GM23338 (cell line): ENCODE measurements at regions not wholly inside any gene's neighbourhood (a gene's known extent, or its start where the extent isn't known, plus 50 kb on each side); places are given as distances from the start of the nearest gene placed in this dataset.

Source experiments
- ATAC-seq: fragments of 200-7000 bp; cut with Tn5 transposase; 3 replicates; pipeline ENCODE4 v1.9.1; 2020
- DNase-seq: peaks from one replicate; pipeline ENCODE4 v3.0.0-alpha.2; 2015; ENCODE audit warnings: low spot score
- H2AFZ ChIP-seq: fragments of 200-600 bp; sonication (generic); 2 replicates; pipeline ENCODE4 v1.8.0; 2016; ENCODE audit warnings: antibody characterized with exemption, mild to moderate bottlenecking, moderate library complexity
- H3F3A ChIP-seq: fragments of 200-600 bp; sonication (generic); replicated peaks from 2 replicates; pipeline ENCODE4 v1.8.0; 2017; ENCODE audit warnings: antibody characterized with exemption, mixed run types, low read depth
- H3K27ac ChIP-seq: fragments of 200-600 bp; sonication (generic); 2 replicates; pipeline ENCODE4 v1.6.1; 2016; ENCODE audit warnings: low read depth
- H3K27me3 ChIP-seq: fragments of 200-600 bp; sonication (generic); 2 replicates; pipeline ENCODE4 v1.8.0; 2016; ENCODE audit warnings: mild to moderate bottlenecking, mixed run types, moderate library complexity; ENCODE audit not compliant: insufficient read depth
- H3K36me3 ChIP-seq: fragments of 200-600 bp; sonication (generic); 2 replicates; pipeline ENCODE4 v1.8.0; 2016; ENCODE audit warnings: mild to moderate bottlenecking; ENCODE audit not compliant: insufficient read depth
- H3K4me1 ChIP-seq: fragments of 200-600 bp; sonication (generic); 2 replicates; pipeline ENCODE4 v1.8.0; 2016; ENCODE audit warnings: mild to moderate bottlenecking, moderate library complexity; ENCODE audit not compliant: insufficient read depth
- H3K4me2 ChIP-seq: fragments of 200-600 bp; sonication (generic); 2 replicates; pipeline ENCODE4 v1.7.1; 2017; ENCODE audit warnings: mixed run types
- H3K4me3 ChIP-seq: fragments of 200-600 bp; sonication (generic); 2 replicates; pipeline ENCODE4 v1.6.1; 2016; ENCODE audit warnings: mixed run types
- H3K79me2 ChIP-seq: fragments of 200-600 bp; sonication (generic); replicated peaks from 2 replicates; pipeline ENCODE4 v1.8.0; 2017; ENCODE audit warnings: mild to moderate bottlenecking; ENCODE audit not compliant: insufficient read depth
- H3K9me2 ChIP-seq: fragments of 200-600 bp; sonication (generic); 2 replicates; pipeline ENCODE4 v1.8.0; 2017; ENCODE audit not compliant: insufficient read depth
- H4K20me1 ChIP-seq: fragments of 200-600 bp; sonication (generic); replicated peaks from 2 replicates; pipeline ENCODE4 v1.8.0; 2017; ENCODE audit warnings: mild to moderate bottlenecking; ENCODE audit not compliant: insufficient read depth
- H3K27ac Mint-ChIP-seq: 2 replicates; pipeline ENCODE4 v1.8.0; 2020; ENCODE audit warnings: inconsistent platforms, mild to moderate bottlenecking, moderate library complexity, mixed read lengths
- H3K27me3 Mint-ChIP-seq: 3 replicates; pipeline ENCODE4 v1.8.0; 2022; ENCODE audit warnings: low read depth, mild to moderate bottlenecking, moderate library complexity, mixed read lengths, inconsistent platforms; ENCODE audit not compliant: insufficient read depth, poor library complexity
- H3K36me3 Mint-ChIP-seq: 3 replicates; pipeline ENCODE4 v1.8.0; 2021; ENCODE audit warnings: low read depth, mild to moderate bottlenecking, inconsistent platforms, moderate library complexity, mixed read lengths
- H3K4me1 Mint-ChIP-seq: 3 replicates; pipeline ENCODE4 v1.8.0; 2020; ENCODE audit warnings: mild to moderate bottlenecking, inconsistent platforms, mixed read lengths
- H3K4me3 Mint-ChIP-seq: 3 replicates; pipeline ENCODE4 v1.8.0; 2021; ENCODE audit warnings: moderate library complexity, mild to moderate bottlenecking, inconsistent platforms, mixed read lengths
- H3K9me3 Mint-ChIP-seq: 3 replicates; pipeline ENCODE4 v1.8.0; 2020; ENCODE audit warnings: moderate library complexity, mild to moderate bottlenecking, inconsistent platforms, mixed read lengths
- CREB1 ChIP-seq: fragments of 250-450 bp; sonication (Bioruptor Pico); IDR thresholded peaks from 2 replicates; pipeline ENCODE4 v1.5.0; 2020; ENCODE audit warnings: low read depth, mild to moderate bottlenecking, moderate library complexity
- CTCF ChIP-seq, 2 experiments: fragments of 200-600 bp in 1 of 2; sonication (generic) in 1 of 2; conservative IDR thresholded peaks; 2 replicates each; pipeline versions ENCODE4 v1.5.1 to v1.6.1; 2016 to 2017; ENCODE audit warnings: antibody characterized with exemption in 2 of 2, low read depth in 2 of 2, mild to moderate bottlenecking in 2 of 2, moderate library complexity in 1 of 2
- EZH2 ChIP-seq: fragments of 200-600 bp; sonication (generic); IDR thresholded peaks from one replicate; pipeline ENCODE4 v1.8.0; 2017; ENCODE audit warnings: antibody characterized with exemption, mild to moderate bottlenecking, low read depth; ENCODE audit not compliant: unreplicated experiment
- EZH2phosphoT487 ChIP-seq: fragments of 200-600 bp; sonication (generic); IDR thresholded peaks from one replicate; pipeline ENCODE4 v1.8.1; 2018; ENCODE audit warnings: antibody characterized with exemption; ENCODE audit not compliant: unreplicated experiment
- NANOG ChIP-seq: IDR thresholded peaks from 2 replicates; pipeline ENCODE4 v1.6.1; 2016; ENCODE audit warnings: antibody characterized with exemption, borderline replicate concordance
- POLR2AphosphoS5 ChIP-seq: IDR thresholded peaks from 2 replicates; pipeline ENCODE4 v1.6.1; 2016; ENCODE audit warnings: antibody characterized with exemption, low read depth
- REST ChIP-seq: IDR thresholded peaks from one replicate; pipeline ENCODE4 v1.6.1; 2018; ENCODE audit warnings: antibody characterized with exemption; ENCODE audit not compliant: unreplicated experiment
- ZNF114 ChIP-seq: fragments of 250-450 bp; sonication (Bioruptor Pico); IDR thresholded peaks from 2 replicates; pipeline ENCODE4 v1.5.0; 2020; ENCODE audit warnings: mild to moderate bottlenecking, moderate library complexity
- ZNF331 ChIP-seq: fragments of 250-450 bp; sonication (Bioruptor Pico); IDR thresholded peaks from 2 replicates; pipeline ENCODE4 v1.5.0; 2020; ENCODE audit warnings: low read depth, mild to moderate bottlenecking, moderate library complexity
- TF ChIP-seq, protein P1 (sequence below): IDR thresholded peaks from 2 replicates; pipeline ENCODE4 v1.6.1; 2016; ENCODE audit warnings: antibody characterized with exemption

DNA sequence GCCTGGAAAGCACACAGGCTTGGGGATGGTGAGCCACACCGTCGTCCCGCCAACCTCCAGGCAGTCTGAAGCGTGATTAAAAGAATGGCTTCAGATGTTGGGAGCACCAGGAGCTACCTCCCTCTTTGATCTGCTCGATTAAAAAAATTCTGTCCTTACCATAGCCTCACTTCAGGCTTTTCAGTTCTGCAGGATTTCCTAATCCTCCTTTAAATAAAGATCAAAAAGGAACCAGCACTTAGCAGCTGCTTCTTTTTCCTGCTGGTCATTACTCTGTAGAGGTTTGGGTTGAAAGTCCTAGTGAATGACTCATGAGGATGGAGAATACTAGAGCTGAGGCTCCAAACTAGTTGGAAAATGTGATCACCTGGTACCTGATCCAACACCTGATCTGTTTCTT lies 71.9 kb upstream of the C1orf174 start:
- H3K36me3 ChIP-seq: no peaks in the 10 kb centered on the region; the same call in 1 of the 2 replicates
- no peak overlapping the region for H3K4me3 ChIP-seq
- H3K9me2 ChIP-seq: no peaks in the 10 kb centered on the region
- H3K27me3 Mint-ChIP-seq: peaks cover 7% of the 10 kb centered on the region
- H3K4me3 Mint-ChIP-seq: no peak overlapping the region
- H3K27ac Mint-ChIP-seq: no peak overlapping the region
- H3K4me2 ChIP-seq: no peak overlapping the region
- H4K20me1 ChIP-seq: no peaks in the 10 kb centered on the region
- DNase-seq (no peak), ATAC-seq (no peak)
- no peaks in the 10 kb centered on the region for H3F3A ChIP-seq
- no peak for TF ChIP-seq ZNF114 (CRISPR knock-in tag)
- no peak for TF ChIP-seq EZH2phosphoT487
- no peak for TF ChIP-seq NANOG
- TF ChIP-seq POLR2AphosphoS5: no peak
- no peak for TF ChIP-seq EZH2
- no peak for TF ChIP-seq ZNF331 (CRISPR knock-in tag)
- TF ChIP-seq CREB1 (CRISPR knock-in tag): no peak
- TF ChIP-seq CTCF (conservative IDR thresholded peaks at IDR 0.05; ENCODE audit: low read depth in 2 of 2): no peak
- TF ChIP-seq REST: no peak
- TF ChIP-seq, protein P1, sequence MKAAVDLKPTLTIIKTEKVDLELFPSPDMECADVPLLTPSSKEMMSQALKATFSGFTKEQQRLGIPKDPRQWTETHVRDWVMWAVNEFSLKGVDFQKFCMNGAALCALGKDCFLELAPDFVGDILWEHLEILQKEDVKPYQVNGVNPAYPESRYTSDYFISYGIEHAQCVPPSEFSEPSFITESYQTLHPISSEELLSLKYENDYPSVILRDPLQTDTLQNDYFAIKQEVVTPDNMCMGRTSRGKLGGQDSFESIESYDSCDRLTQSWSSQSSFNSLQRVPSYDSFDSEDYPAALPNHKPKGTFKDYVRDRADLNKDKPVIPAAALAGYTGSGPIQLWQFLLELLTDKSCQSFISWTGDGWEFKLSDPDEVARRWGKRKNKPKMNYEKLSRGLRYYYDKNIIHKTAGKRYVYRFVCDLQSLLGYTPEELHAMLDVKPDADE: no peak
- H3K9me3 Mint-ChIP-seq: peaks cover 95% of the 10 kb centered on the region
- H3K27ac ChIP-seq: no peak overlapping the region
- no peaks in the 10 kb centered on the region for H3K79me2 ChIP-seq
- no peaks in the 10 kb centered on the region for H3K4me1 ChIP-seq
- H3K27me3 ChIP-seq: no peaks in the 10 kb centered on the region
- no peak overlapping the region for H2AFZ ChIP-seq
- H3K4me1 Mint-ChIP-seq: no peaks in the 10 kb centered on the region; the same call in 2 of the 3 replicates
- peaks cover 11% of the 10 kb centered on the region for H3K36me3 Mint-ChIP-seq
